Right renal cortex interstitium (tissue), 3 donors: ENCODE measurements at regions not wholly inside any gene's neighbourhood (a gene's known extent, or its start where the extent isn't known, plus 50 kb on each side); places are given as distances from the start of the nearest gene placed in this dataset.
"Not testable (repeated sequence)": the region's sequence is repeated elsewhere in the genome, so short reads cannot be mapped to it uniquely, and the experiment has no call there.

Experiments used
- DNase-seq, 3 donors: peaks; one replicate each; pipeline ENCODE4 v3.0.0-alpha.2; 2013; ENCODE audit warnings: low read depth in 3 of 3, low spot score in 2 of 3

GRCh38 chr1:73671530-73671929, 526.4 kb downstream of the LRRIQ3 start:
- DNase-seq = no peak

GRCh38 chr1:73667959-73668358, 530.0 kb downstream of the LRRIQ3 start:
- not testable (repeated sequence) for DNase-seq

GRCh38 chr1:73662526-73662925, 535.5 kb downstream of the LRRIQ3 start:
- DNase-seq = no peak

- DNase-seq = no peak
These were observed 538.8 kb downstream of the LRRIQ3 start for GRCh38 chr1:73659136-73659535.

- DNase-seq = no peak
These were observed 543.3 kb downstream of the LRRIQ3 start for GRCh38 chr1:73654714-73655113.

GRCh38 chr1:73644198-73644597, 553.8 kb downstream of the LRRIQ3 start:
- no peak for DNase-seq

- no peak for DNase-seq
These were observed 558.5 kb downstream of the LRRIQ3 start for GRCh38 chr1:73639494-73639893.

GRCh38 chr1:73637264-73637663, 560.7 kb downstream of the LRRIQ3 start:
- DNase-seq = no peak

- DNase-seq = no peak
These were observed 563.0 kb downstream of the LRRIQ3 start for GRCh38 chr1:73635021-73635420.

GRCh38 chr1:73627723-73628122, 570.3 kb downstream of the LRRIQ3 start:
- no peak for DNase-seq

GRCh38 chr1:73626326-73626725, 571.6 kb downstream of the LRRIQ3 start:
- no peak for DNase-seq

GRCh38 chr1:73623946-73624345, 574.0 kb downstream of the LRRIQ3 start:
- DNase-seq = no peak

- DNase-seq = no peak
These were observed 580.8 kb downstream of the LRRIQ3 start for GRCh38 chr1:73617145-73617544.

GRCh38 chr1:73611681-73612080, 586.3 kb downstream of the LRRIQ3 start:
- no peak for DNase-seq

GRCh38 chr1:73604739-73605138, 593.2 kb downstream of the LRRIQ3 start:
- no peak for DNase-seq

- no peak for DNase-seq
These were observed 593.8 kb downstream of the LRRIQ3 start for GRCh38 chr1:73604211-73604610.

- no peak for DNase-seq
These were observed 604.2 kb downstream of the LRRIQ3 start for GRCh38 chr1:73593804-73594203.

GRCh38 chr1:73593364-73593763, 604.6 kb downstream of the LRRIQ3 start:
- peak in 1 of 3 donors; percentile 12 for DNase-seq

GRCh38 chr1:73587080-73587479, 610.9 kb downstream of the LRRIQ3 start:
- DNase-seq = no peak

GRCh38 chr1:73577206-73577605, 620.8 kb downstream of the LRRIQ3 start:
- DNase-seq = no peak

- DNase-seq = no peak
These were observed 621.9 kb downstream of the LRRIQ3 start for GRCh38 chr1:73576083-73576482.

GRCh38 chr1:73564294-73564693, 633.7 kb downstream of the LRRIQ3 start:
- no peak for DNase-seq

- no peak for DNase-seq
These were observed 641.7 kb downstream of the LRRIQ3 start for GRCh38 chr1:73556270-73556669.

GRCh38 chr1:73537400-73537799, 660.6 kb downstream of the LRRIQ3 start:
- no peak for DNase-seq
